OCI-LY7 (cell line): ENCODE measurements at regions not wholly inside any gene's neighbourhood (a gene's known extent, or its start where the extent isn't known, plus 50 kb on each side); places are given as distances from the start of the nearest gene placed in this dataset.

ENCODE experiments used
- CTCF ChIP-seq: fragments of 200-600 bp; sonication (generic); conservative IDR thresholded peaks from 2 replicates; pipeline ENCODE4 v1.5.1; 2014; ENCODE audit warnings: mild to moderate bottlenecking, antibody characterized with exemption, low read length, moderate library complexity, mixed read lengths
- EZH2phosphoT487 ChIP-seq: fragments of 200-600 bp; sonication (generic); IDR thresholded peaks from 2 replicates; pipeline ENCODE4 v1.6.1; 2018; ENCODE audit warnings: low read depth, borderline replicate concordance, mild to moderate bottlenecking, mixed run types, antibody characterized with exemption, low read length, moderate library complexity, mixed read lengths

GRCh38 chr14:97921296-97921695, 1124.1 kb downstream of the VRK1 start:
- TF ChIP-seq CTCF (no peak), EZH2phosphoT487 (no peak)
